ENCODE measurements at regions not wholly inside any gene's neighbourhood (a gene's known extent, or its start where the extent isn't known, plus 50 kb on each side); places are given as distances from the start of the nearest gene placed in this dataset.

DNA sequence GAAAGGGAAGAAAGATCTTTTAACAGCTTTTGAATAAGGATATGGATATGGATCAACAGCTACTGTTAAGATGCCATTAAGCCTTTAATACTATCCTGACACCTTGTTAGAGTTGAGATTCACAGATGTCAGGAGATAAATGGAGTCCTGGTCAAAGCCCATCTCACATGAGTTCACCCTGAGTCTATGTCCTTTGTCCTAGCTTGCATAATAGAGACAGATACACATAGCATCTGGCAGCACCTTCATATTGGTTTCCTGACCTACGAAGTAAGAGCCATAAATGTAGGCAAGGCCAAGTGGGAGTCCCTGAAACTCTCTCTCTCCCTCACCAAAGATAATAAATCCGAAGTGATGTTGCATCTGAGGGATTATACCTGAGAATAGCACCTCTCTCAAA, 79.1 kb upstream of the F13A1 start:
- Histone ChIP-seq H3K79me2 (no peaks in the 10 kb centered on the region), H3K9me3 (ENCODE audit: low read depth) (no peaks in the 10 kb centered on the region), H3K4me3 (no peak overlapping the region), H3K4me1 (ENCODE audit: insufficient read depth) (no peaks in the 10 kb centered on the region), H4K20me1 (ENCODE audit: insufficient read depth, poor library complexity, severe bottlenecking) (no peaks in the 10 kb centered on the region), H3K4me2 (no peak overlapping the region), H2AFZ (no peak overlapping the region), H3K36me3 (replicated peaks; ENCODE audit: insufficient read depth, low read depth) (no peaks in the 10 kb centered on the region), H3K27me3 (no peaks in the 10 kb centered on the region), H3K9me2 (replicated peaks; ENCODE audit: insufficient read depth) (no peaks in the 10 kb centered on the region), H3K27ac (no peak overlapping the region)
- DNase-seq (ENCODE audit: low spot score): no peak
- WGBS (ENCODE audit: low lambda C conversion rate, missing lambda C conversion rate): 46% methylated on average over 2 of the region's 2 CpGs
- TF ChIP-seq, protein P1, sequence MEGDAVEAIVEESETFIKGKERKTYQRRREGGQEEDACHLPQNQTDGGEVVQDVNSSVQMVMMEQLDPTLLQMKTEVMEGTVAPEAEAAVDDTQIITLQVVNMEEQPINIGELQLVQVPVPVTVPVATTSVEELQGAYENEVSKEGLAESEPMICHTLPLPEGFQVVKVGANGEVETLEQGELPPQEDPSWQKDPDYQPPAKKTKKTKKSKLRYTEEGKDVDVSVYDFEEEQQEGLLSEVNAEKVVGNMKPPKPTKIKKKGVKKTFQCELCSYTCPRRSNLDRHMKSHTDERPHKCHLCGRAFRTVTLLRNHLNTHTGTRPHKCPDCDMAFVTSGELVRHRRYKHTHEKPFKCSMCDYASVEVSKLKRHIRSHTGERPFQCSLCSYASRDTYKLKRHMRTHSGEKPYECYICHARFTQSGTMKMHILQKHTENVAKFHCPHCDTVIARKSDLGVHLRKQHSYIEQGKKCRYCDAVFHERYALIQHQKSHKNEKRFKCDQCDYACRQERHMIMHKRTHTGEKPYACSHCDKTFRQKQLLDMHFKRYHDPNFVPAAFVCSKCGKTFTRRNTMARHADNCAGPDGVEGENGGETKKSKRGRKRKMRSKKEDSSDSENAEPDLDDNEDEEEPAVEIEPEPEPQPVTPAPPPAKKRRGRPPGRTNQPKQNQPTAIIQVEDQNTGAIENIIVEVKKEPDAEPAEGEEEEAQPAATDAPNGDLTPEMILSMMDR (IDR thresholded peaks at IDR 0.05; ENCODE audit: poor library complexity): no peak
- no peak for TF ChIP-seq EZH2 (IDR thresholded peaks at IDR 0.05; ENCODE audit: borderline replicate concordance)
- no peak for TF ChIP-seq EZH2phosphoT487 (IDR thresholded peaks at IDR 0.05; ENCODE audit: low read depth, severe bottlenecking, unreplicated experiment)

DNA sequence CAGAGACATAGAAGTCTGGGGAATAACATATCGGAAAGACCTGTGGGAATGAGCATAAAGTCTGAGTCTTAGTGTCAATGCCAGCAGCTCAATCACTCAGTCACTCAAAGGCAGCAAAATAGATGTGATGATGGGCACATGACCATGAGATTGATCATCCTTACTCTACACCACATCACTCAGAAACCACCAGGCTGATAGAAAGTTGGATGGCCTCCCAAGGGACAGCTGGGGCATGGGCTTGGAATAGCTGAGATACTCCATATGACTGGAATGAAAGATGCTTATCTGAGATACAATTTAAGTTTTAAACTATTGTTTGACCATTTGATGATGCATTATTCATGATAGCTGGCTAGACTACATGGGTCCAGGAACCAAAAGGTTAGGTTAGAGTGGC, 80.9 kb upstream of the F13A1 start:
- no peak overlapping the region for H3K27ac ChIP-seq
- H3K4me1 ChIP-seq (ENCODE audit: insufficient read depth): no peaks in the 10 kb centered on the region
- no peaks in the 10 kb centered on the region for H3K9me3 ChIP-seq (ENCODE audit: low read depth)
- H3K79me2 ChIP-seq: no peaks in the 10 kb centered on the region
- H3K4me3 ChIP-seq: no peak overlapping the region
- no peaks in the 10 kb centered on the region for H3K36me3 ChIP-seq (replicated peaks; ENCODE audit: insufficient read depth, low read depth)
- no peaks in the 10 kb centered on the region for H4K20me1 ChIP-seq (ENCODE audit: insufficient read depth, poor library complexity, severe bottlenecking)
- H3K27me3 ChIP-seq: no peaks in the 10 kb centered on the region
- no peak for TF ChIP-seq EZH2phosphoT487 (IDR thresholded peaks at IDR 0.05; ENCODE audit: low read depth, severe bottlenecking, unreplicated experiment)
- TF ChIP-seq, protein P1 (IDR thresholded peaks at IDR 0.05; ENCODE audit: poor library complexity): no peak
- TF ChIP-seq EZH2 (IDR thresholded peaks at IDR 0.05; ENCODE audit: borderline replicate concordance): no peak
- no peak overlapping the region for H3K4me2 ChIP-seq
- H3K9me2 ChIP-seq (replicated peaks; ENCODE audit: insufficient read depth): no peaks in the 10 kb centered on the region
- no peak for DNase-seq (ENCODE audit: low spot score)
- 100% methylated on average over 1 of the region's 1 CpG for WGBS (ENCODE audit: low lambda C conversion rate, missing lambda C conversion rate)
- H2AFZ ChIP-seq: no peak overlapping the region

DNA sequence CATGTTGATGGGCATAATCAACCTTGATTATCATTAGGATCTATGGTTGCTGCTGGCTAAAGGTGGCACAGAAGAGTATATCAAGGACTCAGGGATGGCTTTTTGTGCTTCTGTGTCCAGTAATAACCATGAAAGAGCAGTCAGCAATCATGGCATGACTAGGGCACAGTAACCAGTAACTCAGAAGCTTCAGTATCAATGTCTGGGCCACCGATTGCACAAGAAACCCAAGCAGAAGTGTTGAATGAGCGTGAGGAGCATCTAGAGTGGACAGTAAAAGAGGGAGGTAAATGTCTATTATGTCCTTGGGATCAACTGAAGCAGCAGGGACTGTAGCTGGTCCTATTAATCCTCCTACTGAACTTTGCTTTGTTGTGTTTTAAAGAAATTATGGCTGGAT, 81.5 kb upstream of the F13A1 start:
- Histone ChIP-seq H3K27ac (no peak overlapping the region), H3K4me3 (no peak overlapping the region), H2AFZ (no peak overlapping the region), H3K79me2 (no peaks in the 10 kb centered on the region), H3K9me3 (ENCODE audit: low read depth) (no peaks in the 10 kb centered on the region), H3K4me1 (ENCODE audit: insufficient read depth) (no peaks in the 10 kb centered on the region), H3K36me3 (replicated peaks; ENCODE audit: insufficient read depth, low read depth) (no peaks in the 10 kb centered on the region), H3K4me2 (no peak overlapping the region), H3K27me3 (no peaks in the 10 kb centered on the region), H4K20me1 (ENCODE audit: insufficient read depth, poor library complexity, severe bottlenecking) (no peaks in the 10 kb centered on the region), H3K9me2 (replicated peaks; ENCODE audit: insufficient read depth) (no peaks in the 10 kb centered on the region)
- no peak for DNase-seq (ENCODE audit: low spot score)
- WGBS (ENCODE audit: low lambda C conversion rate, missing lambda C conversion rate): 82% methylated on average over 2 of the region's 2 CpGs
- TF ChIP-seq EZH2 (IDR thresholded peaks at IDR 0.05; ENCODE audit: borderline replicate concordance) (no peak), EZH2phosphoT487 (IDR thresholded peaks at IDR 0.05; ENCODE audit: low read depth, severe bottlenecking, unreplicated experiment) (no peak)
- TF ChIP-seq, protein P1 (IDR thresholded peaks at IDR 0.05; ENCODE audit: poor library complexity): no peak

DNA sequence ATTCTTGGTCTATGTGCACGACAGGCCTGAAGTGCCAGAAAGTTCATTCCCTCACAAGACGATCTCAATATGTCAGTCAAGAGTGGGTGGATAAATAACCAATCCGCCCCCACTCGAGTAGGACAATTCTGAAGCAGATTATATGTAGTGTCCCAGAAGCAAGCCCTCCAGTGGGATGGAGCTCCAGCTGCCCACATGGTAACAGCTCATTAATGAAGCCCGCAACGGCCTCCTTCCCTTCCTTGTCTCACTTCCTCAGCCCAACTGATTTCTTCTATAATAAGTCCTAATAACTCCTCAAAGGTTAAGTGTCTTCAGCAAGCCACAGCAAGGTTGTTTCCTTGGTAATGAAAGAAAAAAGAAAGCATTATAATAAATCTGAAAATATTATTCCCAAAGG, 82.1 kb upstream of the F13A1 start:
- no peak overlapping the region for H3K4me3 ChIP-seq
- H3K27me3 ChIP-seq: no peaks in the 10 kb centered on the region
- TF ChIP-seq, protein P1 (IDR thresholded peaks at IDR 0.05; ENCODE audit: poor library complexity): no peak
- TF ChIP-seq EZH2 (IDR thresholded peaks at IDR 0.05; ENCODE audit: borderline replicate concordance) (no peak), EZH2phosphoT487 (IDR thresholded peaks at IDR 0.05; ENCODE audit: low read depth, severe bottlenecking, unreplicated experiment) (no peak)
- no peak for DNase-seq (ENCODE audit: low spot score)
- no peak overlapping the region for H2AFZ ChIP-seq
- no peaks in the 10 kb centered on the region for H3K9me2 ChIP-seq (replicated peaks; ENCODE audit: insufficient read depth)
- no peaks in the 10 kb centered on the region for H3K36me3 ChIP-seq (replicated peaks; ENCODE audit: insufficient read depth, low read depth)
- no peaks in the 10 kb centered on the region for H3K79me2 ChIP-seq
- no peak overlapping the region for H3K27ac ChIP-seq
- 97% methylated on average over 6 of the region's 6 CpGs for WGBS (ENCODE audit: low lambda C conversion rate, missing lambda C conversion rate)
- no peak overlapping the region for H3K4me2 ChIP-seq
- no peaks in the 10 kb centered on the region for H4K20me1 ChIP-seq (ENCODE audit: insufficient read depth, poor library complexity, severe bottlenecking)
- no peaks in the 10 kb centered on the region for H3K9me3 ChIP-seq (ENCODE audit: low read depth)
- no peaks in the 10 kb centered on the region for H3K4me1 ChIP-seq (ENCODE audit: insufficient read depth)

Measured in hepatocyte (in vitro differentiated cells).